ENCODE measurements at regions not wholly inside any gene's neighbourhood (a gene's known extent, or its start where the extent isn't known, plus 50 kb on each side); places are given as distances from the start of the nearest gene placed in this dataset.

- in situ Hi-C loops (cut with MboI; ENCODE audit: low sequenced_read_pairs, unreplicated experiment): no loop called here
- DNase-seq (ENCODE audit: low spot score): no peak
Measured at GRCh38 chr3:22720596-22720995, 482.5 kb upstream of the UBE2E2 start.

GRCh38 chr3:22724420-22724819, 478.7 kb upstream of the UBE2E2 start:
- in situ Hi-C loops (cut with MboI; ENCODE audit: low sequenced_read_pairs, unreplicated experiment): no loop called here
- no peak for DNase-seq (ENCODE audit: low spot score)
- no peak for TF ChIP-seq CTCF (IDR thresholded peaks at IDR 0.05; ENCODE audit: borderline replicate concordance, control extremely low read depth, extremely low read depth, insufficient read depth, missing control alignments)

More at GRCh38 chr3:22720596-22720995, 482.5 kb upstream of the UBE2E2 start:
- TF ChIP-seq CTCF (IDR thresholded peaks at IDR 0.05; ENCODE audit: borderline replicate concordance, control extremely low read depth, extremely low read depth, insufficient read depth, missing control alignments): no peak

GRCh38 chr3:22728406-22728805, 474.7 kb upstream of the UBE2E2 start:
- DNase-seq (ENCODE audit: low spot score): no peak
- in situ Hi-C loops (cut with MboI; ENCODE audit: low sequenced_read_pairs, unreplicated experiment): no loop called here
- TF ChIP-seq CTCF (IDR thresholded peaks at IDR 0.05; ENCODE audit: borderline replicate concordance, control extremely low read depth, extremely low read depth, insufficient read depth, missing control alignments): no peak

GRCh38 chr3:22729212-22729611, 473.9 kb upstream of the UBE2E2 start:
- no peak for DNase-seq (ENCODE audit: low spot score)
- no peak for TF ChIP-seq CTCF (IDR thresholded peaks at IDR 0.05; ENCODE audit: borderline replicate concordance, control extremely low read depth, extremely low read depth, insufficient read depth, missing control alignments)
- in situ Hi-C loops (cut with MboI; ENCODE audit: low sequenced_read_pairs, unreplicated experiment): no loop called here

GRCh38 chr3:22729981-22730380, 473.1 kb upstream of the UBE2E2 start:
- in situ Hi-C loops (cut with MboI; ENCODE audit: low sequenced_read_pairs, unreplicated experiment): no loop called here
- no peak for DNase-seq (ENCODE audit: low spot score)
- peak; percentile 8 for TF ChIP-seq CTCF (IDR thresholded peaks at IDR 0.05; ENCODE audit: borderline replicate concordance, control extremely low read depth, extremely low read depth, insufficient read depth, missing control alignments)

GRCh38 chr3:22730701-22731100, 472.4 kb upstream of the UBE2E2 start:
- DNase-seq (ENCODE audit: low spot score): no peak
- no peak for TF ChIP-seq CTCF (IDR thresholded peaks at IDR 0.05; ENCODE audit: borderline replicate concordance, control extremely low read depth, extremely low read depth, insufficient read depth, missing control alignments)
- in situ Hi-C loops (cut with MboI; ENCODE audit: low sequenced_read_pairs, unreplicated experiment): no loop called here

- no peak for DNase-seq (ENCODE audit: low spot score)
- in situ Hi-C loops (cut with MboI; ENCODE audit: low sequenced_read_pairs, unreplicated experiment): no loop called here
Measured at GRCh38 chr3:22731901-22732300, 471.2 kb upstream of the UBE2E2 start.

More at GRCh38 chr3:22731901-22732300, 471.2 kb upstream of the UBE2E2 start:
- no peak for TF ChIP-seq CTCF (IDR thresholded peaks at IDR 0.05; ENCODE audit: borderline replicate concordance, control extremely low read depth, extremely low read depth, insufficient read depth, missing control alignments)

Measured in GM13976 (cell line).